H1 (cell line): ENCODE measurements at regions not wholly inside any gene's neighbourhood (a gene's known extent, or its start where the extent isn't known, plus 50 kb on each side); places are given as distances from the start of the nearest gene placed in this dataset.

ENCODE experiments used
- CTCF ChIA-PET: fragments of 300-600 bp; sonication (Branson Sonifier 250); formaldehyde crosslinking; loops from one replicate; lab custom pipeline; 2021; ENCODE audit not compliant: partially characterized antibody; lab: Charles Lee
- POLR2A ChIA-PET: fragments of 300-600 bp; sonication (Branson Sonifier 250); formaldehyde crosslinking; loops from one replicate; lab custom pipeline; 2021; ENCODE audit warnings: inconsistent platforms; ENCODE audit not compliant: partially characterized antibody; lab: Charles Lee
- DNase-seq, 2 experiments: peaks; one replicate each; pipeline versions ENCODE4 v3.0.0 to v3.0.0-alpha.2; 2010 to 2022; ENCODE audit warnings: low spot score in 2 of 2, low read depth in 1 of 2, mixed read lengths in 1 of 2
- FAIRE-seq: peaks from 2 replicates; lab custom pipeline; 2011; peaks lifted over from hg19 to GRCh38; lab: Jason Lieb, UNC
- H2AFZ ChIP-seq: 2 replicates; pipeline ENCODE4 v1.8.1; 2012; ENCODE audit warnings: low read length, inconsistent platforms
- H2AK5ac ChIP-seq: 2 replicates; pipeline ENCODE4 v1.6.1; 2013; ENCODE audit warnings: low read depth, low read length
- H2BK120ac ChIP-seq: replicated peaks from 2 replicates; pipeline ENCODE3; 2013; ENCODE audit warnings: low read depth, low read length, inconsistent platforms
- H2BK12ac ChIP-seq: 2 replicates; pipeline ENCODE4 v1.6.1; 2013; ENCODE audit warnings: low read depth, low read length
- H2BK15ac ChIP-seq: 2 replicates; pipeline ENCODE4 v1.6.1; 2013; ENCODE audit warnings: low read length
- H2BK20ac ChIP-seq: 2 replicates; pipeline ENCODE4 v1.6.1; 2013; ENCODE audit warnings: low read length
- H2BK5ac ChIP-seq: 2 replicates; pipeline ENCODE4 v1.6.1; 2013; ENCODE audit warnings: low read depth, low read length
- H3K14ac ChIP-seq: 2 replicates; pipeline ENCODE4 v1.6.1; 2013; ENCODE audit warnings: inconsistent platforms; ENCODE audit not compliant: insufficient read length
- H3K18ac ChIP-seq: 2 replicates; pipeline ENCODE4 v1.6.1; 2013; ENCODE audit warnings: low read length; ENCODE audit errors: extremely low read depth
- H3K23ac ChIP-seq: 2 replicates; pipeline ENCODE4 v1.6.1; 2013; ENCODE audit warnings: inconsistent platforms; ENCODE audit not compliant: insufficient read length
- H3K23me2 ChIP-seq: 2 replicates; pipeline ENCODE4 v1.6.1; 2013; ENCODE audit warnings: low read depth, low read length
- H3K27ac ChIP-seq: 2 replicates; pipeline ENCODE4 v1.6.1; 2011; ENCODE audit warnings: low read depth, low read length, inconsistent platforms
- H3K27me3 ChIP-seq, 4 experiments: replicated peaks in 1 of 4; 1 replicate in 1 of 4; 2 replicates in 3 of 4; pipeline versions ENCODE4 v1.6.1 to v1.8.1; 2011 to 2013; ENCODE audit warnings: low read length in 3 of 4, mild to moderate bottlenecking in 3 of 4, inconsistent platforms in 2 of 4, mixed read lengths in 2 of 4, moderate library complexity in 1 of 4; ENCODE audit not compliant: control insufficient read depth in 3 of 4, insufficient read depth in 3 of 4; ENCODE audit errors: extremely low read depth in 1 of 4
- H3K36me3 ChIP-seq, 4 experiments: 2 replicates each; pipeline versions ENCODE4 v1.6.1 to v1.8.1; 2011 to 2013; ENCODE audit warnings: mild to moderate bottlenecking in 4 of 4, low read length in 3 of 4, moderate library complexity in 2 of 4, control low read depth in 1 of 4, inconsistent platforms in 1 of 4; ENCODE audit not compliant: insufficient read depth in 4 of 4, control insufficient read depth in 2 of 4
- H3K4ac ChIP-seq: replicated peaks from 2 replicates; pipeline ENCODE3; 2013; ENCODE audit warnings: low read length, low read depth, mixed read lengths, inconsistent platforms; ENCODE audit not compliant: insufficient read length
- H3K4me1 ChIP-seq, 4 experiments: replicated peaks in 1 of 4; 1 replicate in 1 of 4; 2 replicates in 3 of 4; pipeline versions ENCODE4 v1.6.1 to v1.8.1; 2011 to 2013; ENCODE audit warnings: low read length in 3 of 4, inconsistent platforms in 2 of 4, mixed read lengths in 1 of 4; ENCODE audit not compliant: insufficient read depth in 4 of 4, control insufficient read depth in 3 of 4
- H3K4me2 ChIP-seq, 2 experiments: 2 replicates each; pipeline versions ENCODE4 v1.6.1 to v1.8.1; 2011 to 2013; ENCODE audit warnings: low read depth in 2 of 2, low read length in 2 of 2, control low read depth in 1 of 2, inconsistent platforms in 1 of 2, mild to moderate bottlenecking in 1 of 2; ENCODE audit not compliant: insufficient read depth in 1 of 2
- H3K4me3 ChIP-seq, 4 experiments: fragments of 200-600, 300-600 bp in 1 of 4; sonication (generic), shearing (Covaris generic), sonication (Bioruptor Twin) in 1 of 4; 2 replicates each; pipeline versions ENCODE4 v1.5.1 to v1.8.1; 2011 to 2016; ENCODE audit warnings: low read length in 4 of 4, low read depth in 3 of 4, control low read depth in 2 of 4, inconsistent platforms in 2 of 4, mild to moderate bottlenecking in 2 of 4, mixed read lengths in 1 of 4, moderate library complexity in 1 of 4; ENCODE audit not compliant: insufficient read depth in 2 of 4; ENCODE audit errors: extremely low read depth in 1 of 4
- H3K56ac ChIP-seq: replicated peaks from 2 replicates; pipeline ENCODE3; 2013; ENCODE audit warnings: low read depth, mild to moderate bottlenecking, mixed read lengths, low read length, inconsistent platforms; ENCODE audit not compliant: insufficient read length
- H3K79me1 ChIP-seq: 2 replicates; pipeline ENCODE4 v1.6.1; 2013; ENCODE audit warnings: low read depth, low read length, control low read depth
- H3K79me2 ChIP-seq, 2 experiments: 2 replicates each; pipeline versions ENCODE4 v1.6.1 to v1.8.1; 2012 to 2013; ENCODE audit warnings: low read length in 2 of 2, mild to moderate bottlenecking in 2 of 2, inconsistent platforms in 1 of 2; ENCODE audit not compliant: insufficient read depth in 2 of 2, control insufficient read depth in 1 of 2
- H3K9ac ChIP-seq, 4 experiments: replicated peaks in 1 of 4; 1 replicate in 1 of 4; 2 replicates in 3 of 4; pipeline versions ENCODE4 v1.6.1 to v1.8.1; 2011 to 2013; ENCODE audit warnings: low read depth in 3 of 4, low read length in 3 of 4, control low read depth in 2 of 4, mild to moderate bottlenecking in 2 of 4, moderate library complexity in 2 of 4, inconsistent platforms in 1 of 4; ENCODE audit errors: extremely low read depth in 1 of 4
- H3K9me3 ChIP-seq, 2 experiments: 2 replicates each; pipeline versions ENCODE4 v1.6.1 to v1.8.1; 2012 to 2013; ENCODE audit warnings: mild to moderate bottlenecking in 2 of 2, moderate library complexity in 2 of 2, control low read depth in 1 of 2, inconsistent platforms in 1 of 2, low read depth in 1 of 2, low read length in 1 of 2, mixed read lengths in 1 of 2; ENCODE audit not compliant: insufficient read depth in 2 of 2
- H4K20me1 ChIP-seq, 2 experiments: replicated peaks in 1 of 2; 2 replicates each; pipeline versions ENCODE3 to v1.8.1; 2011 to 2013; ENCODE audit warnings: inconsistent platforms in 2 of 2, low read length in 2 of 2, mild to moderate bottlenecking in 1 of 2; ENCODE audit not compliant: insufficient read depth in 2 of 2, control insufficient read depth in 1 of 2
- H4K5ac ChIP-seq: 2 replicates; pipeline ENCODE4 v1.6.1; 2013; ENCODE audit warnings: low read length, low read depth, mixed read lengths, inconsistent platforms; ENCODE audit not compliant: insufficient read length
- H4K8ac ChIP-seq: 2 replicates; pipeline ENCODE4 v1.8.0; 2013; ENCODE audit warnings: mild to moderate bottlenecking, moderate library complexity, low read length, inconsistent platforms; ENCODE audit not compliant: insufficient read depth; ENCODE audit errors: extremely low read depth
- H4K91ac ChIP-seq: replicated peaks from 2 replicates; pipeline ENCODE3; 2013; ENCODE audit warnings: low read length, mixed read lengths, inconsistent platforms; ENCODE audit not compliant: insufficient read length
- BACH1 ChIP-seq: IDR thresholded peaks from 2 replicates; pipeline ENCODE4 v1.6.1; 2012; ENCODE audit warnings: low read length, improper control_type of control experiment
- CBX5 ChIP-seq: fragments of 300-800, 300-1000 bp; sonication (generic); IDR thresholded peaks from 2 replicates; pipeline ENCODE4 v1.7.1; 2016; ENCODE audit warnings: antibody characterized with exemption, low read length, low read depth
- CHD1 ChIP-seq: IDR thresholded peaks from 2 replicates; pipeline ENCODE4 v1.6.1; 2012; ENCODE audit warnings: low read depth, low read length, improper control_type of control experiment
- FOSL1 ChIP-seq: IDR thresholded peaks from 2 replicates; pipeline ENCODE4 v1.6.1; 2011; ENCODE audit warnings: mild to moderate bottlenecking, low read depth, low read length, moderate library complexity; ENCODE audit not compliant: insufficient read depth
- HDAC6 ChIP-seq: IDR thresholded peaks from one replicate; pipeline ENCODE4 v1.7.1; 2012; ENCODE audit warnings: low read depth, mild to moderate bottlenecking, inconsistent platforms, low read length, moderate library complexity
- JUN ChIP-seq: IDR thresholded peaks from 2 replicates; pipeline ENCODE4 v1.6.1; 2011; ENCODE audit warnings: low read depth, mild to moderate bottlenecking, improper control_type of control experiment, low read length
- KDM1A ChIP-seq: fragments of 200-600, 300-600 bp; sonication (generic); IDR thresholded peaks from 2 replicates; pipeline ENCODE4 v1.7.1; 2016; ENCODE audit warnings: mild to moderate bottlenecking, low read length, borderline replicate concordance
- MAFK ChIP-seq: IDR thresholded peaks from 2 replicates; pipeline ENCODE4 v1.6.1; 2012; ENCODE audit warnings: low read depth, mild to moderate bottlenecking, improper control_type of control experiment, low read length
- NANOG ChIP-seq: IDR thresholded peaks from 2 replicates; pipeline ENCODE4 v1.6.1; 2011; ENCODE audit warnings: low read length, low read depth, mild to moderate bottlenecking, inconsistent platforms; ENCODE audit not compliant: insufficient read depth, poor library complexity, severe bottlenecking
- PHF8 ChIP-seq: fragments of 200-600 bp; sonication (generic); conservative IDR thresholded peaks from 2 replicates; pipeline ENCODE4 v1.7.1; 2012; ENCODE audit warnings: low read depth, mild to moderate bottlenecking, inconsistent platforms, low read length, moderate library complexity
- RAD21 ChIP-seq, 2 experiments: IDR thresholded peaks in 1 of 2; conservative IDR thresholded peaks in 1 of 2; 2 replicates each; pipeline ENCODE4 v1.6.1; 2011; ENCODE audit warnings: low read depth in 2 of 2, low read length in 2 of 2, improper control_type of control experiment in 1 of 2, inconsistent platforms in 1 of 2, mild to moderate bottlenecking in 1 of 2, moderate library complexity in 1 of 2
- SIX5 ChIP-seq: IDR thresholded peaks from 2 replicates; pipeline ENCODE4 v1.6.1; 2011; ENCODE audit warnings: mild to moderate bottlenecking, low read depth, low read length
- SP1 ChIP-seq: IDR thresholded peaks from 2 replicates; pipeline ENCODE4 v1.6.1; 2011; ENCODE audit warnings: low read depth, low read length
- SP2 ChIP-seq: IDR thresholded peaks from 2 replicates; pipeline ENCODE4 v1.6.1; 2012; ENCODE audit warnings: mild to moderate bottlenecking, low read length, inconsistent platforms
- TAF1 ChIP-seq: IDR thresholded peaks from 2 replicates; pipeline ENCODE4 v1.6.1; 2011; ENCODE audit warnings: mild to moderate bottlenecking, low read depth, low read length
- WGBS, 2 experiments: shearing (Covaris generic) in 1 of 2; methylation state at CpG; one replicate each; pipeline versions ENCODE4 v1.1.6 to v1.1.7; 2013 to 2015; ENCODE audit warnings: low lambda C conversion rate in 2 of 2, mixed read lengths in 2 of 2, inconsistent platforms in 1 of 2, low coverage in 1 of 2, missing lambda C conversion rate in 1 of 2; ENCODE audit not compliant: insufficient replicate concordance in 2 of 2, insufficient coverage in 1 of 2, insufficient read length in 1 of 2; ENCODE audit errors: extremely low coverage in 1 of 2, missing lambda C conversion rate in 1 of 2; 5-methylcytosine and 5-hydroxymethylcytosine counted together

DNA sequence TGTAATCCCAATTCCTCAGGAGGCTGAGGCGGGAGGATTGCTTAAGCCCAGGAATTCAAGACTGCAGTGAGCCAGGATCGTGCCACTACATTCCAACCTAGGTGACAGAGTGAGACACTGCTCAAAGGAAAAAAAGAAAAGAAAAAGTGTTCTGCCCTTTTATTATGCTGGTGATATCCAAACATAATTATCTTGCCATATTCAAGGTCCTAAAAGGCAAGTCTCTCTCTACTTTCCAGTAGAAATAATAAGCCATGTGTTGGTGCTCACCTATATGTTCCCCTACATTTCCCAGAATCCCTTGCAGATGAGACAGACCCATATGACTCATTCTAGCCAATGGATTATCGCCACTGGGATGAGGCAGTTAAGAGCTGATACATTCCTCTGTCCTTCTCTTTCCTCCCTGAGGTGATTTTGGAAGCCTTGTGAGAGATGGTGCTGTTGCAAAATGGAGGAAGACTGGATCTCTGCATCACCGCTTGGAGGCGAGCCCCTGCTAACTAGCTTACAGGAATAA lies 58.3 kb upstream of the MRI1 start:
- peaks cover 6 to 7% of the 10 kb centered on the region in 2 experiments; a peak in 3 of 4 replicates for H3K9me3 ChIP-seq
- H2AFZ ChIP-seq = no peak overlapping the region; the same call in 1 of the 2 replicates
- H2BK20ac ChIP-seq = no peak overlapping the region
- H2BK15ac ChIP-seq = no peak overlapping the region
- H3K79me2 ChIP-seq = no peaks in the 10 kb centered on the region
- no peak overlapping the region for H2BK5ac ChIP-seq
- H3K4me1 ChIP-seq = no peaks in the 10 kb centered on the region
- H2AK5ac ChIP-seq = no peak overlapping the region
- H3K4ac ChIP-seq = no peak overlapping the region
- DNase-seq = no peak
- no peak overlapping the region for H3K4me2 ChIP-seq
- H3K14ac ChIP-seq = no peak overlapping the region
- H3K36me3 ChIP-seq = no peaks in the 10 kb centered on the region
- no peak overlapping the region for H3K9ac ChIP-seq
- no peak overlapping the region for H3K56ac ChIP-seq
- no peak overlapping the region for H2BK120ac ChIP-seq
- no peaks in the 10 kb centered on the region for H3K79me1 ChIP-seq
- H3K18ac ChIP-seq = no peak overlapping the region
- no peak overlapping the region for H3K23ac ChIP-seq
- no peaks in the 10 kb centered on the region for H4K20me1 ChIP-seq
- no peak overlapping the region for H3K27ac ChIP-seq
- H2BK12ac ChIP-seq = no peak overlapping the region
- no peak overlapping the region for H4K91ac ChIP-seq
- ChIA-PET POLR2A (interaction anchor here (1.4 to 1.5 kb wide), 2 partner anchors 20 to 69 kb away, joined by 4 to 6 read pairs; no protein-coding TSS in a partner anchor), CTCF (interaction anchor here (0.7 to 1.6 kb wide), 5 partner anchors 8 to 24 kb away, joined by 3 to 10 read pairs (median 4); no protein-coding TSS in a partner anchor)
- H3K23me2 ChIP-seq = no peaks in the 10 kb centered on the region
- no peak for FAIRE-seq
- 91% methylated on average over 5 of the region's 5 CpGs; no CpG with 5 or more reads in 1 of the 2 experiments for WGBS, 2 experiments
- no peak overlapping the region for H3K4me3 ChIP-seq
- no peaks in the 10 kb centered on the region for H3K27me3 ChIP-seq
- no peak overlapping the region for H4K8ac ChIP-seq
- H4K5ac ChIP-seq = no peak overlapping the region
- TF ChIP-seq NANOG = no peak
- no peak for TF ChIP-seq BACH1
- no peak for TF ChIP-seq SIX5
- TF ChIP-seq TAF1 = no peak
- no peak for TF ChIP-seq FOSL1
- no peak for TF ChIP-seq JUN
- TF ChIP-seq CBX5 = no peak
- no peak for TF ChIP-seq SP1
- TF ChIP-seq MAFK = no peak
- no peak for TF ChIP-seq HDAC6
- no peak for TF ChIP-seq CHD1
- no peak for TF ChIP-seq KDM1A
- no peak for TF ChIP-seq PHF8
- TF ChIP-seq RAD21 (IDR thresholded peaks at IDR 0.05 in 1 of 2, conservative IDR thresholded peaks at IDR 0.05 in 1 of 2; ENCODE audit: low read depth in 2 of 2, low read length in 2 of 2) = no peak
- no peak for TF ChIP-seq SP2
